IMR-90 (cell line): ENCODE measurements at regions not wholly inside any gene's neighbourhood (a gene's known extent, or its start where the extent isn't known, plus 50 kb on each side); places are given as distances from the start of the nearest gene placed in this dataset.

Source experiments
- ATAC-seq: fragments of 200-7000 bp; cut with Tn5 transposase; 2 replicates; pipeline ENCODE4 v1.9.1; 2020; ENCODE audit warnings: low read depth, mild to moderate bottlenecking, moderate library complexity
- BruUV-seq: library from RNA; stranded (reverse); fragments of 400-500 nt; replicated peaks from 2 replicates; lab custom pipeline; 2021; lab: Mats Ljungman, UMichigan
- CTCF ChIA-PET: fragments of 300-600 bp; formaldehyde crosslinking; extraction: SDS; loops from one replicate; lab custom pipeline; 2021; ENCODE audit warnings: antibody characterized with exemption; lab: Yijun Ruan, JAX
- POLR2A ChIA-PET: fragments of 300-600 bp; sonication (Branson Sonifier 250); formaldehyde crosslinking; loops from one replicate; lab custom pipeline; 2022; ENCODE audit warnings: antibody characterized with exemption; ENCODE audit not compliant: unreplicated experiment; lab: Charles Lee
- DNase-seq: peaks from one replicate; pipeline ENCODE4 v3.0.0; 2013
- H2AFZ ChIP-seq: replicated peaks from 2 replicates; pipeline ENCODE3; 2013; ENCODE audit warnings: low read length, mild to moderate bottlenecking; ENCODE audit not compliant: poor library complexity
- H2AK5ac ChIP-seq: 2 replicates; pipeline ENCODE4 v1.6.1; 2013; ENCODE audit warnings: low read depth, low read length, inconsistent platforms
- H2AK9ac ChIP-seq: replicated peaks from 2 replicates; pipeline ENCODE3; 2013; ENCODE audit warnings: mild to moderate bottlenecking, low read depth, low read length, moderate library complexity; ENCODE audit not compliant: poor library complexity
- H2BK120ac ChIP-seq: 2 replicates; pipeline ENCODE4 v1.6.1; 2013; ENCODE audit warnings: low read depth, low read length, inconsistent platforms
- H2BK15ac ChIP-seq: 3 replicates; pipeline ENCODE4 v1.6.1; 2013; ENCODE audit warnings: low read depth, low read length, inconsistent platforms
- H2BK20ac ChIP-seq: 2 replicates; pipeline ENCODE4 v1.6.1; 2013; ENCODE audit warnings: low read depth, mild to moderate bottlenecking, inconsistent platforms, low read length, moderate library complexity
- H2BK5ac ChIP-seq: 2 replicates; pipeline ENCODE4 v1.6.1; 2013; ENCODE audit warnings: mild to moderate bottlenecking, low read depth, low read length, inconsistent platforms; ENCODE audit not compliant: poor library complexity, severe bottlenecking
- H3K14ac ChIP-seq: replicated peaks from 2 replicates; pipeline ENCODE4 v1.6.1; 2013; ENCODE audit warnings: low read depth, low read length, inconsistent platforms
- H3K18ac ChIP-seq: 2 replicates; pipeline ENCODE4 v1.6.1; 2013; ENCODE audit warnings: low read depth, low read length, control low read depth
- H3K23ac ChIP-seq: 2 replicates; pipeline ENCODE4 v1.6.1; 2013; ENCODE audit warnings: low read depth, low read length, inconsistent platforms
- H3K27ac ChIP-seq: 2 replicates; pipeline ENCODE4 v1.5.1; 2013; ENCODE audit warnings: mild to moderate bottlenecking, control low read depth, low read length; ENCODE audit not compliant: insufficient read depth
- H3K27me3 ChIP-seq: 2 replicates; pipeline ENCODE4 v1.6.1; 2013; ENCODE audit warnings: low read length; ENCODE audit not compliant: control insufficient read depth, insufficient read depth
- H3K36me3 ChIP-seq: 2 replicates; pipeline ENCODE4 v1.6.1; 2013; ENCODE audit warnings: low read length, mixed read lengths; ENCODE audit not compliant: control insufficient read depth, insufficient read depth
- H3K4ac ChIP-seq: 2 replicates; pipeline ENCODE4 v1.6.1; 2013; ENCODE audit warnings: low read depth, low read length, inconsistent platforms
- H3K4me1 ChIP-seq: 2 replicates; pipeline ENCODE4 v1.6.1; 2013; ENCODE audit warnings: low read length, mixed read lengths; ENCODE audit not compliant: control insufficient read depth, insufficient read depth
- H3K4me2 ChIP-seq: 2 replicates; pipeline ENCODE4 v1.6.1; 2013; ENCODE audit warnings: low read depth, mild to moderate bottlenecking, control low read depth, low read length, moderate library complexity
- H3K4me3 ChIP-seq: 2 replicates; pipeline ENCODE4 v1.5.1; 2013; ENCODE audit warnings: low read depth, mild to moderate bottlenecking, control low read depth, low read length, moderate library complexity; ENCODE audit not compliant: insufficient read depth
- H3K56ac ChIP-seq: 2 replicates; pipeline ENCODE4 v1.6.1; 2013; ENCODE audit warnings: low read length, inconsistent platforms; ENCODE audit not compliant: insufficient read depth; ENCODE audit errors: extremely low read depth
- H3K79me1 ChIP-seq, 2 experiments: 2 replicates each; pipeline ENCODE4 v1.6.1; 2013; ENCODE audit warnings: low read length in 2 of 2, inconsistent platforms in 1 of 2, low read depth in 1 of 2
- H3K9ac ChIP-seq: 2 replicates; pipeline ENCODE4 v1.6.1; 2013; ENCODE audit warnings: low read depth, low read length, control low read depth
- H3K9me1 ChIP-seq: 2 replicates; pipeline ENCODE4 v1.6.1; 2013; ENCODE audit warnings: low read length, inconsistent platforms; ENCODE audit not compliant: insufficient read depth
- H3K9me3 ChIP-seq: 2 replicates; pipeline ENCODE4 v1.6.1; 2013; ENCODE audit warnings: low read length; ENCODE audit not compliant: control insufficient read depth, insufficient read depth
- H4K20me1 ChIP-seq: 2 replicates; pipeline ENCODE4 v1.6.1; 2013; ENCODE audit warnings: low read length, inconsistent platforms; ENCODE audit not compliant: insufficient read depth
- H4K5ac ChIP-seq: 2 replicates; pipeline ENCODE4 v1.6.1; 2013; ENCODE audit warnings: mild to moderate bottlenecking, low read depth, low read length, control low read depth
- H4K8ac ChIP-seq, 2 experiments: 2 replicates each; pipeline ENCODE4 v1.6.1; 2013; ENCODE audit warnings: low read depth in 2 of 2, low read length in 2 of 2, control low read depth in 1 of 2, inconsistent platforms in 1 of 2
- H4K91ac ChIP-seq: 2 replicates; pipeline ENCODE4 v1.6.1; 2013; ENCODE audit warnings: low read depth, low read length, inconsistent platforms; ENCODE audit not compliant: insufficient read depth
- BHLHE40 ChIP-seq: fragments of 150-350 bp; IDR thresholded peaks from 2 replicates; pipeline ENCODE4 v1.6.1; 2016; ENCODE audit warnings: mild to moderate bottlenecking, low read depth, low read length
- CHD1 ChIP-seq: IDR thresholded peaks from 2 replicates; pipeline ENCODE4 v1.6.1; 2012; ENCODE audit warnings: low read depth, low read length, improper control_type of control experiment
- POLR2A ChIP-seq: IDR thresholded peaks from 2 replicates; pipeline ENCODE4 v1.6.1; 2012; ENCODE audit warnings: mild to moderate bottlenecking, low read depth, low read length
- WGBS, 2 experiments: methylation state at CpG; one replicate each; pipeline versions ENCODE4 v1.1.5 to v1.1.7; 2013; ENCODE audit warnings: missing lambda C conversion rate in 2 of 2; ENCODE audit not compliant: insufficient read length in 1 of 2; ENCODE audit errors: extremely low coverage in 2 of 2; 5-methylcytosine and 5-hydroxymethylcytosine counted together
- dilution Hi-C: fragments of 300-500 bp; cut with HindIII; formaldehyde crosslinking; loops from one replicate; pipeline ENCODE4 v1.14.3; 2018; ENCODE audit warnings: low sequenced_read_pairs; ENCODE audit not compliant: unreplicated experiment
- in situ Hi-C: fragments of 300-500 bp; cut with MboI; formaldehyde crosslinking; loops from 3 replicates; pipeline ENCODE4 v1.14.3; 2019; ENCODE audit warnings: low sequenced_read_pairs, inconsistent platforms, mixed read lengths
- intact Hi-C: fragments of 100-400 bp; cut with micrococcal nuclease; formaldehyde crosslinking; loops from 2 replicates; pipeline ENCODE4 v1.10.0; 2022

DNA sequence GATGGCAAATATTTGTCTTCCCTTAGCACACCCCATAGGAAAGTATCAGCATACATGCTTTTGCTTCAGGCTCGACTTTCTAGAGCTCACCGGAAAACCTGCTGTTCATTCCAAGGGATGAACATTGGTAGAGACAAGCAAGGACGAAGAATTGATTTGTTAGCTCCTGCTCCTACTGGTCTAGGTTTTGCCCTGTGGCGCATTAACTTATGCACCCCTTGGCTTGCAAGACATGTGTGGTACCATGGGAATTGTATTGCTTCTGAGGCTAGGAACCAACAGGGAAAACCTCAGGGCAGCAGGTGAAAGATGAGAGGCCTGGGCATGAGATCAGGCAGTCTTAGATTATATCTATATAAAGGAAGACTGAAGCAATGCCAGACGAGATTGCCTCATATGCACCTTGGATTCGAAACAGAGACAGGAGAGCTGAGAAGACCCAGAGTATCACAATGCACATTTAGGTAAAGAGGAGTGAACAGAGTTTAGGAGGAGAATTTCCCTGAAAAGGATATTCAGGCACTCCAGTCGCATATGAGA lies 771.2 kb upstream of the B3GALT2 start:
- Histone ChIP-seq H4K91ac (no peak overlapping the region), H3K23ac (no peak overlapping the region), H2AK5ac (no peak overlapping the region), H3K4me1 (no peaks in the 10 kb centered on the region), H2BK5ac (no peak overlapping the region), H2AK9ac (no peak overlapping the region), H3K14ac (no peak overlapping the region), H3K79me1 (no peaks in the 10 kb centered on the region), H3K4ac (no peak overlapping the region), H4K8ac (no peak overlapping the region), H3K56ac (no peak overlapping the region), H3K9me1 (0 out of 2 replicates have a peak, but pooled peaks cover 2% of the 10 kb centered on the region), H3K4me2 (no peak overlapping the region), H2AFZ (no peak overlapping the region), H3K18ac (no peak overlapping the region), H2BK20ac (no peak overlapping the region), H4K20me1 (no peaks in the 10 kb centered on the region), H3K9ac (no peak overlapping the region), H3K27me3 (no peaks in the 10 kb centered on the region), H3K4me3 (no peak overlapping the region), H3K9me3 (no peaks in the 10 kb centered on the region), H2BK15ac (no peak overlapping the region), H4K5ac (no peak overlapping the region), H3K36me3 (no peaks in the 10 kb centered on the region), H2BK120ac (no peak overlapping the region), H3K27ac (no peak overlapping the region)
- ChIA-PET CTCF (interaction anchor here (1.0 kb wide), 1 partner anchor 12 kb away, joined by 3 read pairs; no protein-coding TSS in a partner anchor), POLR2A (no interaction called here)
- ATAC-seq (no peak), DNase-seq (no peak)
- in situ Hi-C loops (no loop called here), dilution Hi-C loops (no loop called here), intact Hi-C loops (no loop called here)
- no TSS peak for BruUV-seq
- no CpG with 5 or more reads among the region's 7 CpGs for WGBS, 2 experiments
- no peak for TF ChIP-seq CHD1
- TF ChIP-seq BHLHE40, result no peak
- no peak for TF ChIP-seq POLR2A
